HL-60 (cell line): ENCODE measurements at regions not wholly inside any gene's neighbourhood (a gene's known extent, or its start where the extent isn't known, plus 50 kb on each side); places are given as distances from the start of the nearest gene placed in this dataset.

Source experiments
- TF ChIP-seq, protein P1 (sequence below): IDR thresholded peaks from one replicate; pipeline ENCODE4 v1.5.1; 2011; ENCODE audit warnings: low read length, control low read depth, inconsistent platforms; ENCODE audit not compliant: insufficient read depth
- TF ChIP-seq, protein P2 (sequence below): IDR thresholded peaks from 2 replicates; pipeline ENCODE4 v1.6.1; 2012; ENCODE audit warnings: low read depth; ENCODE audit not compliant: insufficient replicate concordance

DNA sequence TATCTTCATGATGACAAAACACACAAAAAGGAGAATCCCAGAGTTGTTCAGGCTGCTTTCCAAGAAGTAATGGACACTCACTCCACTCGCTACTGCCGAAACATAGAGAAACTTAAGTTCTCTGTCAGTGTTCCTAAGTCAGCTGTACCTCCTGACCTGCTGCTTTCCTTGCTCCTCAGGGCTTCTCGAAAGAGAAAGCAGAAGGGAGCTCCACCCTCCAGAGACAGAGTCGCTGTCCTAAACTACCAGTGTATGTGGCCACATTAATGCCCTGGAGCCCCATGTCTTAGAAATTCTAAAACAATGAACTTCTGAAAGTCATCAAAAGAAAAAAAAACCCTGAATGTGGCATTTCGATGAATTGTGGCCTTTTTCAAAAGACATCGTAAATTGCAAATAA, 390.8 kb upstream of the MON1B start:
- TF ChIP-seq, protein P1, sequence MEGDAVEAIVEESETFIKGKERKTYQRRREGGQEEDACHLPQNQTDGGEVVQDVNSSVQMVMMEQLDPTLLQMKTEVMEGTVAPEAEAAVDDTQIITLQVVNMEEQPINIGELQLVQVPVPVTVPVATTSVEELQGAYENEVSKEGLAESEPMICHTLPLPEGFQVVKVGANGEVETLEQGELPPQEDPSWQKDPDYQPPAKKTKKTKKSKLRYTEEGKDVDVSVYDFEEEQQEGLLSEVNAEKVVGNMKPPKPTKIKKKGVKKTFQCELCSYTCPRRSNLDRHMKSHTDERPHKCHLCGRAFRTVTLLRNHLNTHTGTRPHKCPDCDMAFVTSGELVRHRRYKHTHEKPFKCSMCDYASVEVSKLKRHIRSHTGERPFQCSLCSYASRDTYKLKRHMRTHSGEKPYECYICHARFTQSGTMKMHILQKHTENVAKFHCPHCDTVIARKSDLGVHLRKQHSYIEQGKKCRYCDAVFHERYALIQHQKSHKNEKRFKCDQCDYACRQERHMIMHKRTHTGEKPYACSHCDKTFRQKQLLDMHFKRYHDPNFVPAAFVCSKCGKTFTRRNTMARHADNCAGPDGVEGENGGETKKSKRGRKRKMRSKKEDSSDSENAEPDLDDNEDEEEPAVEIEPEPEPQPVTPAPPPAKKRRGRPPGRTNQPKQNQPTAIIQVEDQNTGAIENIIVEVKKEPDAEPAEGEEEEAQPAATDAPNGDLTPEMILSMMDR = no peak
- TF ChIP-seq, protein P2, sequence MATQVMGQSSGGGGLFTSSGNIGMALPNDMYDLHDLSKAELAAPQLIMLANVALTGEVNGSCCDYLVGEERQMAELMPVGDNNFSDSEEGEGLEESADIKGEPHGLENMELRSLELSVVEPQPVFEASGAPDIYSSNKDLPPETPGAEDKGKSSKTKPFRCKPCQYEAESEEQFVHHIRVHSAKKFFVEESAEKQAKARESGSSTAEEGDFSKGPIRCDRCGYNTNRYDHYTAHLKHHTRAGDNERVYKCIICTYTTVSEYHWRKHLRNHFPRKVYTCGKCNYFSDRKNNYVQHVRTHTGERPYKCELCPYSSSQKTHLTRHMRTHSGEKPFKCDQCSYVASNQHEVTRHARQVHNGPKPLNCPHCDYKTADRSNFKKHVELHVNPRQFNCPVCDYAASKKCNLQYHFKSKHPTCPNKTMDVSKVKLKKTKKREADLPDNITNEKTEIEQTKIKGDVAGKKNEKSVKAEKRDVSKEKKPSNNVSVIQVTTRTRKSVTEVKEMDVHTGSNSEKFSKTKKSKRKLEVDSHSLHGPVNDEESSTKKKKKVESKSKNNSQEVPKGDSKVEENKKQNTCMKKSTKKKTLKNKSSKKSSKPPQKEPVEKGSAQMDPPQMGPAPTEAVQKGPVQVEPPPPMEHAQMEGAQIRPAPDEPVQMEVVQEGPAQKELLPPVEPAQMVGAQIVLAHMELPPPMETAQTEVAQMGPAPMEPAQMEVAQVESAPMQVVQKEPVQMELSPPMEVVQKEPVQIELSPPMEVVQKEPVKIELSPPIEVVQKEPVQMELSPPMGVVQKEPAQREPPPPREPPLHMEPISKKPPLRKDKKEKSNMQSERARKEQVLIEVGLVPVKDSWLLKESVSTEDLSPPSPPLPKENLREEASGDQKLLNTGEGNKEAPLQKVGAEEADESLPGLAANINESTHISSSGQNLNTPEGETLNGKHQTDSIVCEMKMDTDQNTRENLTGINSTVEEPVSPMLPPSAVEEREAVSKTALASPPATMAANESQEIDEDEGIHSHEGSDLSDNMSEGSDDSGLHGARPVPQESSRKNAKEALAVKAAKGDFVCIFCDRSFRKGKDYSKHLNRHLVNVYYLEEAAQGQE = no peak
